H9 (cell line): ENCODE measurements at regions not wholly inside any gene's neighbourhood (a gene's known extent, or its start where the extent isn't known, plus 50 kb on each side); places are given as distances from the start of the nearest gene placed in this dataset.

Experiments used
- DNase-seq: peaks from one replicate; pipeline ENCODE4 v3.0.0-alpha.2; 2017
- H2AFZ ChIP-seq: one replicate; pipeline ENCODE4 v1.6.1; 2013; ENCODE audit warnings: mild to moderate bottlenecking, low read length, control low read depth, moderate library complexity
- H2AK5ac ChIP-seq: 2 replicates; pipeline ENCODE4 v1.6.1; 2013; ENCODE audit warnings: low read length, control low read depth, mixed read lengths; ENCODE audit not compliant: insufficient read length
- H2BK120ac ChIP-seq: one replicate; pipeline ENCODE4 v1.6.1; 2013; ENCODE audit warnings: low read depth, mild to moderate bottlenecking, low read length, control low read depth, inconsistent platforms; ENCODE audit not compliant: poor library complexity, severe bottlenecking
- H2BK12ac ChIP-seq: 2 replicates; pipeline ENCODE4 v1.6.1; 2013; ENCODE audit warnings: low read length, control low read depth, mixed read lengths, low read depth; ENCODE audit not compliant: insufficient read length
- H2BK15ac ChIP-seq: 2 replicates; pipeline ENCODE4 v1.6.1; 2013; ENCODE audit warnings: low read depth, low read length, control low read depth
- H2BK20ac ChIP-seq: one replicate; pipeline ENCODE4 v1.6.1; 2013; ENCODE audit warnings: low read depth, mild to moderate bottlenecking, low read length, control low read depth, inconsistent platforms; ENCODE audit not compliant: poor library complexity, severe bottlenecking
- H2BK5ac ChIP-seq: 2 replicates; pipeline ENCODE4 v1.6.1; 2013; ENCODE audit warnings: low read length, control low read depth, mixed read lengths; ENCODE audit not compliant: insufficient read length
- H3K14ac ChIP-seq: 2 replicates; pipeline ENCODE4 v1.6.1; 2013; ENCODE audit warnings: low read length, control low read depth; ENCODE audit not compliant: insufficient read depth
- H3K18ac ChIP-seq: 2 replicates; pipeline ENCODE4 v1.6.1; 2013; ENCODE audit warnings: low read depth, mild to moderate bottlenecking, mixed read lengths, low read length, control low read depth; ENCODE audit not compliant: insufficient read length
- H3K23ac ChIP-seq: 2 replicates; pipeline ENCODE4 v1.6.1; 2013; ENCODE audit warnings: low read length, control low read depth, mixed read lengths, low read depth; ENCODE audit not compliant: insufficient read length
- H3K23me2 ChIP-seq: 2 replicates; pipeline ENCODE4 v1.6.1; 2013; ENCODE audit warnings: low read depth, mild to moderate bottlenecking, mixed read lengths, low read length, control low read depth; ENCODE audit not compliant: insufficient read length, poor library complexity, severe bottlenecking
- H3K27ac ChIP-seq: 2 replicates; pipeline ENCODE4 v1.5.1; 2013; ENCODE audit warnings: low read length, control low read depth, mixed read lengths, low read depth; ENCODE audit not compliant: insufficient read length
- H3K27me3 ChIP-seq: 2 replicates; pipeline ENCODE4 v1.6.1; 2013; ENCODE audit warnings: low read length, control low read depth, inconsistent platforms; ENCODE audit not compliant: insufficient read depth
- H3K4ac ChIP-seq: 2 replicates; pipeline ENCODE4 v1.6.1; 2013; ENCODE audit warnings: low read depth, mild to moderate bottlenecking, control low read depth, inconsistent platforms, low read length, moderate library complexity
- H3K4me1 ChIP-seq: 2 replicates; pipeline ENCODE4 v1.6.1; 2013; ENCODE audit warnings: low read length, control low read depth, inconsistent platforms; ENCODE audit not compliant: insufficient read depth
- H3K4me2 ChIP-seq: 2 replicates; pipeline ENCODE4 v1.6.1; 2013; ENCODE audit warnings: low read length, control low read depth, mixed read lengths; ENCODE audit not compliant: insufficient read length, insufficient read depth
- H3K56ac ChIP-seq: 2 replicates; pipeline ENCODE4 v1.6.1; 2013; ENCODE audit warnings: low read depth, mild to moderate bottlenecking, mixed read lengths, low read length, control low read depth; ENCODE audit not compliant: insufficient read length
- H3K79me1 ChIP-seq: 2 replicates; pipeline ENCODE4 v1.6.1; 2013; ENCODE audit warnings: low read depth, mild to moderate bottlenecking, moderate library complexity, low read length, control low read depth, inconsistent platforms; ENCODE audit not compliant: insufficient read depth, poor library complexity, severe bottlenecking
- H3K79me2 ChIP-seq: 2 replicates; pipeline ENCODE4 v1.6.1; 2013; ENCODE audit warnings: low read length, control low read depth, inconsistent platforms; ENCODE audit not compliant: insufficient read depth
- H3K9ac ChIP-seq: 2 replicates; pipeline ENCODE4 v1.6.1; 2013; ENCODE audit warnings: low read length, control low read depth, mixed read lengths; ENCODE audit not compliant: insufficient read length; ENCODE audit errors: extremely low read depth
- H3K9me3 ChIP-seq: one replicate; pipeline ENCODE4 v1.6.1; 2013; ENCODE audit warnings: low read depth, low read length, inconsistent platforms; ENCODE audit not compliant: control insufficient read depth
- H3T11ph ChIP-seq: one replicate; pipeline ENCODE4 v1.6.1; 2013; ENCODE audit warnings: mild to moderate bottlenecking, low read length, control low read depth, inconsistent platforms
- H4K20me1 ChIP-seq: one replicate; pipeline ENCODE4 v1.6.1; 2013; ENCODE audit not compliant: control insufficient read depth, insufficient read length, insufficient read depth
- H4K5ac ChIP-seq: 2 replicates; pipeline ENCODE4 v1.6.1; 2013; ENCODE audit warnings: low read depth, mild to moderate bottlenecking, mixed read lengths, low read length, control low read depth; ENCODE audit not compliant: insufficient read length
- H4K8ac ChIP-seq: replicated peaks from 2 replicates; pipeline ENCODE4 v1.6.1; 2013; ENCODE audit warnings: low read length, control low read depth, mixed read lengths, low read depth; ENCODE audit not compliant: insufficient read length
- H4K91ac ChIP-seq: 2 replicates; pipeline ENCODE4 v1.6.1; 2013; ENCODE audit warnings: low read depth, mild to moderate bottlenecking, moderate library complexity, mixed read lengths, low read length, control low read depth; ENCODE audit not compliant: insufficient read length
- H3K27ac Mint-ChIP-seq, 3 experiments: 2 replicates in 2 of 3; 3 replicates in 1 of 3; pipeline ENCODE4 v1.8.0; 2020 to 2021; ENCODE audit warnings: mixed read lengths in 3 of 3, mild to moderate bottlenecking in 1 of 3, moderate library complexity in 1 of 3
- H3K27me3 Mint-ChIP-seq: 2 replicates; pipeline ENCODE4 v1.8.0; 2021; ENCODE audit warnings: low read depth, mild to moderate bottlenecking, moderate library complexity, mixed read lengths
- H3K36me3 Mint-ChIP-seq, 3 experiments: 2 replicates in 2 of 3; 3 replicates in 1 of 3; pipeline ENCODE4 v1.8.0; 2020 to 2021; ENCODE audit warnings: low read depth in 3 of 3, mixed read lengths in 3 of 3; ENCODE audit not compliant: insufficient read depth in 1 of 3
- H3K4me1 Mint-ChIP-seq, 2 experiments: 2 replicates each; pipeline ENCODE4 v1.8.0; 2020; ENCODE audit warnings: mixed read lengths in 2 of 2
- H3K4me3 Mint-ChIP-seq, 2 experiments: 2 replicates in 1 of 2; 3 replicates in 1 of 2; pipeline ENCODE4 v1.8.0; 2020 to 2021; ENCODE audit warnings: mild to moderate bottlenecking in 2 of 2, mixed read lengths in 2 of 2, moderate library complexity in 1 of 2
- H3K9me3 Mint-ChIP-seq, 2 experiments: 2 replicates in 1 of 2; 3 replicates in 1 of 2; pipeline ENCODE4 v1.8.0; 2020; ENCODE audit warnings: mild to moderate bottlenecking in 2 of 2, mixed read lengths in 2 of 2, moderate library complexity in 1 of 2
- CTCF ChIP-seq: fragments of 200-600 bp; sonication (generic); conservative IDR thresholded peaks from 3 replicates; pipeline ENCODE4 v1.8.0; 2021; ENCODE audit warnings: antibody characterized with exemption, mild to moderate bottlenecking
- WGBS: extraction: QIAGEN DNeasy Blood & Tissue Kit; methylation state at CpG from one replicate; pipeline ENCODE4 v1.1.7; 2013; ENCODE audit warnings: missing lambda C conversion rate, low lambda C conversion rate, mixed read lengths; ENCODE audit not compliant: insufficient read length; ENCODE audit errors: extremely low coverage; 5-methylcytosine and 5-hydroxymethylcytosine counted together

DNA sequence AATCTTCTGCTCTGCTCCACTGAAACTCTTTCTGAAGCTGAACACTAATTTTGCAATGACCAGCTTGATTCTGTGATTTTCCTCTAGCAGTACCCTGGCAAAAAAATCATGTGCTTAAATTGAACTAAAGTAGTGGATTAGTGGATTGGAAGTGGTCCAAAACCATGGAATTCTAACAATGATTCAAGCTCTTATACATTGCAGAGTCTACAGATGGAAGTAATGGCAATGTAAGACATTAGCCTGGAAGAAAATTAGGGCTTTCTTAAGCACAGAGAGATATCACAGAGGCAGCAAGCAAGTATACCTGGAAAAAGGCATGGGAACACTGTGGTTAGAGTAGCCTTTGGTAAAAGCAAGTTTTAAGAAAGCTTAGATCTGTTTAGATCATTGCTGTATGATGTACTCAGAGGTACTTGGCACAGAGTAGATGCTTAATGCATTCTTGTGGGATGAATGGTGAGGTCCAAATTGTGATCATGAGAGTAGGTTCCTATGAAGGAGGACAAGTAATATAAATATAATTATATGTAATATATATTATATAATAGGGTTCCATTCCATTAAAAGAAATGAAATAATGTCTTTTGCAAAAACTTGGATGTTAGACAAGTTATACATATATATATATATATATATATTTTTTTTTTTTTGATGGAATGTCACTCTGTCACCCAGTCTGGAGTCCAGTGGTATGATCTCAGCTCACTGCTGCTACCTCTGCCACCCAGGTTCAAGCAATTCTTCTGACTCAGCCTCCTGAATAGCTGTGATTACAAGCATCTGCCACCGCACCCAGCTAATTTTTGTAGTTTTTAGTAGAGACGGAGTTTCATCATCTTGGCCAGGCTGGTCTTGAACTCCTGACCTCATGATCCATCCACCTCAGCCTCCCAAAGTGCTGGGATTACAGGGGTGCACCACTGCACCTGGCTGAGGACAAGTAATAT is 172.2 kb upstream of the SCN7A start:
- TF ChIP-seq CTCF = no peak
- no peak overlapping the region for H3K9ac ChIP-seq
- no peak overlapping the region for H3K4me2 ChIP-seq
- no peaks in the 10 kb centered on the region for H3K27me3 ChIP-seq
- H3K79me2 ChIP-seq = no peaks in the 10 kb centered on the region
- H3K4ac ChIP-seq = no peak overlapping the region
- H3K9me3 ChIP-seq = no peaks in the 10 kb centered on the region
- no peak overlapping the region for H2AFZ ChIP-seq
- no peak overlapping the region for H3K18ac ChIP-seq
- no peak overlapping the region for H2BK5ac ChIP-seq
- no peak overlapping the region for H2BK12ac ChIP-seq
- DNase-seq = no peak
- no CpG with 5 or more reads among the region's 2 CpGs for WGBS
- H3K4me3 Mint-ChIP-seq = no peak overlapping the region
- no peak overlapping the region for H3K14ac ChIP-seq
- no peaks in the 10 kb centered on the region for H3K36me3 Mint-ChIP-seq
- H2BK20ac ChIP-seq = no peak overlapping the region
- no peak overlapping the region for H4K91ac ChIP-seq
- H3K4me1 Mint-ChIP-seq = no peaks in the 10 kb centered on the region
- no peaks in the 10 kb centered on the region for H3K4me1 ChIP-seq
- H4K20me1 ChIP-seq = no peaks in the 10 kb centered on the region
- H3K27ac ChIP-seq = no peak overlapping the region
- no peak overlapping the region for H3K23ac ChIP-seq
- no peak overlapping the region for H3T11ph ChIP-seq
- H3K9me3 Mint-ChIP-seq = no peaks in the 10 kb centered on the region
- no peaks in the 10 kb centered on the region for H3K27me3 Mint-ChIP-seq
- H2BK15ac ChIP-seq = no peak overlapping the region
- no peaks in the 10 kb centered on the region for H3K23me2 ChIP-seq
- H2AK5ac ChIP-seq = no peak overlapping the region
- H3K56ac ChIP-seq = no peak overlapping the region
- no peak overlapping the region for H4K8ac ChIP-seq
- no peak overlapping the region for H3K27ac Mint-ChIP-seq
- H4K5ac ChIP-seq = no peak overlapping the region
- no peak overlapping the region for H2BK120ac ChIP-seq
- H3K79me1 ChIP-seq = no peaks in the 10 kb centered on the region
